GM13977 (cell line): ENCODE measurements at regions not wholly inside any gene's neighbourhood (a gene's known extent, or its start where the extent isn't known, plus 50 kb on each side); places are given as distances from the start of the nearest gene placed in this dataset.

Experiments used
- DNase-seq: peaks from one replicate; pipeline ENCODE4 v3.0.0; 2012; ENCODE audit warnings: low spot score
- in situ Hi-C: fragments of 300-500 bp; cut with MboI; formaldehyde crosslinking; loops from one replicate; pipeline ENCODE4 v1.12.0; 2022; ENCODE audit warnings: low sequenced_read_pairs, low pct_unique_long_range_greater_than_20kb, mixed read lengths, inconsistent platforms; ENCODE audit not compliant: unreplicated experiment
- TF ChIP-seq, protein P1 (sequence below): IDR thresholded peaks from 2 replicates; pipeline ENCODE4 v1.5.1; 2012; ENCODE audit warnings: mild to moderate bottlenecking, control low read depth; ENCODE audit not compliant: insufficient read depth; ENCODE audit errors: extremely low read depth, missing control alignments

DNA sequence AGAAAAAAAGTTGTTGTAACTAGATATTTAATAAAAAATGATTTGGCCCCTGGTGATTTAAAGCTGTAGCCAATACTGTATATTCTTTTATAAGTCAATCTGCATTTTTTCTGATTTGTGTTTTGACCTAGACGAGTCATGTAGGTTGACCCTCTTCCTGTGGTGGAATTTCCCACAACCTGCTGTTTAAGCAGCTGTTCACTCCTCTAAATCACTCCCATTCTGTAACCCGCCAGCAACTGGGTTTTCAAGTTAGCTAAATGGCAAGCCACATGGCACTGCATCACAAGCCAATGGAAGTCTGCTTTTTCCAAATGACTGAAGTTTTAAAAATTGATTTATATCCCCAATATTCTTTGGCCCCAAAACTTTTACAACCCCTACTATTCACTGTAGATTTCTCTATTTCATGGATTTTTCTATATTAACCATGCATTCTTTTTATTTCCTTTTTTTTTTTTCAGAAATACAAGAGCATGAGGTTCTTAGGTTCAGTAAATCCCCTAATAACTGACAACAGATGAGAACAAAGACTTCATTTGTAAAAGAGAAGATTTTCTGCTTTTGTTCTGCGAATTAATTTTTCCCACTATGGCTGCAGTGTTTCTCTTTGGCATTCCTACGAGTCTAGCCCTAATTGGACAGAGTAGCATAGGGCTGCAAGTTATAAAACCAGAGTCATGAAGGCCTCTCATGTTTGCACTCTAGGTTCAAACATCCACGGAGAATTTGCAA, 184.5 kb upstream of the TLE4 start:
- TF ChIP-seq, protein P1, sequence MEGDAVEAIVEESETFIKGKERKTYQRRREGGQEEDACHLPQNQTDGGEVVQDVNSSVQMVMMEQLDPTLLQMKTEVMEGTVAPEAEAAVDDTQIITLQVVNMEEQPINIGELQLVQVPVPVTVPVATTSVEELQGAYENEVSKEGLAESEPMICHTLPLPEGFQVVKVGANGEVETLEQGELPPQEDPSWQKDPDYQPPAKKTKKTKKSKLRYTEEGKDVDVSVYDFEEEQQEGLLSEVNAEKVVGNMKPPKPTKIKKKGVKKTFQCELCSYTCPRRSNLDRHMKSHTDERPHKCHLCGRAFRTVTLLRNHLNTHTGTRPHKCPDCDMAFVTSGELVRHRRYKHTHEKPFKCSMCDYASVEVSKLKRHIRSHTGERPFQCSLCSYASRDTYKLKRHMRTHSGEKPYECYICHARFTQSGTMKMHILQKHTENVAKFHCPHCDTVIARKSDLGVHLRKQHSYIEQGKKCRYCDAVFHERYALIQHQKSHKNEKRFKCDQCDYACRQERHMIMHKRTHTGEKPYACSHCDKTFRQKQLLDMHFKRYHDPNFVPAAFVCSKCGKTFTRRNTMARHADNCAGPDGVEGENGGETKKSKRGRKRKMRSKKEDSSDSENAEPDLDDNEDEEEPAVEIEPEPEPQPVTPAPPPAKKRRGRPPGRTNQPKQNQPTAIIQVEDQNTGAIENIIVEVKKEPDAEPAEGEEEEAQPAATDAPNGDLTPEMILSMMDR: no peak
- no peak for DNase-seq
- in situ Hi-C loops: no loop called here

DNA sequence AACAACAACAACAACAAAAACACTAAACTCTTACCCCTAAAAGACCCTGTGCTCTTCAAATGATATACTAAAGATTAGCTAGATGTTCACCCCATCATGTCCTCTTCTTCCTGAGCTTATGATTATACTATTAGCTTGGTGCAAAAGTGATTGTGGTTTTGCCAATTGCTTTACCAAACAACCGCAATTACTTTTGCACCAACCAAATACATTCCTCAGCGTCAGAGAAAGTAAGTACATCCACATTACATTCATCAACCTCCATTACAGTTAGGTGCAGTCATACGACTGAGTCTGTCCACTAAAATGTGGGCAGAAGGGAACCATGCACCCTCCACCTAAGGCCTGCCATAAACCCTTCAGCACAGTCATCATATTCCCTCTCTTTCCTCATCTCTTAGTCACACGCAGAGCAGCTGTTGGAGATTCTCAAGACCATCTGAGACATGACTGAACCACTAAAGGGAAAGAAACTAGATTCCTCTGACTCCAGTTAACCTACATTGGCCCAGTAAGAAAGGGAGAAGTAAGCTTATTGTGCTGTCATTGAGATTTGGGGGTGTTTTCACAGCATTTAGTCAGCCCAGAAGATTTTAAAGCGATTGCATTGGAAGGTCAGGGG, 181.6 kb upstream of the TLE4 start:
- DNase-seq: no peak
- TF ChIP-seq, protein P1: no peak
- in situ Hi-C loops: no loop called here

DNA sequence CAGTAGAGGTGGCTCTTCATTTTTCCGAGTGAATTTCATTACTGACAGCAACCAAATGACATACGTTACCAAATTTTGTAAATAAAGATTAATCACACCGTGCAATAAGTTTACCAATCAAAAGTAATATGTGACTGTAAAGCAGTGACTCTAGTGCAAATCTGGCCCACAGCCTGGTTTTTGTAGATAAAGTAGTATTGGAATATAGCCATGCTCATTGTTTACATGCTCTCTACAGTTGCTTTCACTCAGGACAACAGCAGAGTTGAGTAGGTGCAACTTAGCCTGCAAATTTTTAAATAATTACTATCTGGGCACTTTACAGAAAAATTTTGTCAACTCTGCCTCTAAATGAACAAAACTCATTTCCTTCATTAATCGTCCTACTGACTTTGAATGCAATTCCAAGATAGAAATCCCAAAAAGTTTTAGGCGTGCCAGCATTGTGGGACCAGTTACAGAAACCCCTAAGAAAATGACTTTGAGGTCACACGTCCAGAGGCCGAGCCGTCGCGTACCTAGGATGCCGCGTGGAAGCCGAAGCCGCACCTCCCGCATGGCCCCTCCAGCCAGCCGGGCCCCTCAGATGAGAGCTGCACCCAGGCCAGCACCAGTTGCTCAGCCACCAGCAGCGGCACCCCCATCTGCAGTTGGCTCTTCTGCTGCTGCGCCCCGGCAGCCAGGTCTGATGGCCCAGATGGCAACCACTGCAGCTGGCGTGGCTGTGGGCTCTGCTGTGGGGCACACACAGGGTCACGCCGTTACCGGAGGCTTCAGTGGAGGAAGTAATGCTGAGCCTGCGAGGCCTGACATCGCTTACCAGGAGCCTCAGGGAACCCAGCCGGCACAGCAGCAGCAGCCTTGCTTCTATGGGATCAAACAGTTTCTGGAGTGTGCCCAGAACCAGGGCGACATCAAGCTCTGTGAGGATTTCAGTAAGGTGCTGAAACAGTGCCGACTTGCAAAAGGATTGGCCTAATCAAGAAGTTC, 180.7 kb upstream of the TLE4 start:
- no peak for DNase-seq
- TF ChIP-seq, protein P1: no peak
- in situ Hi-C loops: no loop called here

DNA sequence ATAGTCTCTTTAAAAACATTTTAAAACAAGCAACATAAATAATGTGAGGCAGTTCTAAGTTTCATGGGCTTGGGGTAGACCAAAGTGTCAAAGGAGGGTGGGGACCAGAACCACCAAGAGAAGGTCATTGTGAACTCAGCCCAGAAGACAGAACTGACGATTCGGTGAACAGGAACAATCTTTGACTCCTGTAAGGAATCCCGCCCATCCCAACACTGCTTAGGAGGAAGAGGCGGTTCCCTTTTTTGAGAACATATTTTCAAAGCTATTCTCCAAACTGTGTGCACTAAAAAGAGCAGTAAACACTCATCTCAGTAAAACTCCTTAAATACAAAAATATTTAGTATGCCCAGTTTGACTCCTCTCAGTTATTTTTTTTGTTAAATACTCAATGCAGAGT, 176.5 kb upstream of the TLE4 start:
- no peak for DNase-seq
- in situ Hi-C loops: no loop called here
- TF ChIP-seq, protein P1: no peak

GRCh38 chr9:79395755-79396154, 176.0 kb upstream of the TLE4 start:
- TF ChIP-seq, protein P1: no peak
- in situ Hi-C loops: no loop called here
- DNase-seq: no peak

- in situ Hi-C loops: no loop called here
- TF ChIP-seq, protein P1: no peak
- no peak for DNase-seq
Measured at GRCh38 chr9:79396168-79396567, 175.6 kb upstream of the TLE4 start.
